Stimulated activated CD8-positive, alpha-beta memory T cell treated with anti-CD3 and anti-CD28 coated beads, Interleukin-15, amount 100 ng/mL, for 48 hours (primary cell): ENCODE measurements at regions not wholly inside any gene's neighbourhood (a gene's known extent, or its start where the extent isn't known, plus 50 kb on each side); places are given as distances from the start of the nearest gene placed in this dataset.
"Not testable (repeated sequence)": the region's sequence is repeated elsewhere in the genome, so short reads cannot be mapped to it uniquely, and the experiment has no call there.

Source experiments
- DNase-seq, 2 donors: peaks; one replicate each; pipeline ENCODE4 v3.0.0-alpha.2; 2020; ENCODE audit warnings: low read depth in 2 of 2

GRCh38 chr5:87752362-87752761 lies 339.6 kb upstream of the CCNH start:
- no peak for DNase-seq

GRCh38 chr5:87751824-87752223 lies 339.1 kb upstream of the CCNH start:
- no peak for DNase-seq

- DNase-seq = no peak
These were observed 334.2 kb upstream of the CCNH start for GRCh38 chr5:87746891-87747377.

GRCh38 chr5:87746341-87746740 lies 333.6 kb upstream of the CCNH start:
- no peak for DNase-seq

- DNase-seq = no peak
These were observed 329.2 kb upstream of the CCNH start for GRCh38 chr5:87741881-87742280.

GRCh38 chr5:87735923-87736322 lies 323.2 kb upstream of the CCNH start:
- no peak for DNase-seq

- no peak for DNase-seq
These were observed 321.2 kb upstream of the CCNH start for GRCh38 chr5:87733897-87734296.

GRCh38 chr5:87732875-87733768 lies 320.4 kb upstream of the CCNH start:
- no peak for DNase-seq

- no peak for DNase-seq
These were observed 317.1 kb upstream of the CCNH start for GRCh38 chr5:87729781-87730180.

GRCh38 chr5:87722286-87722685 lies 309.6 kb upstream of the CCNH start:
- no peak for DNase-seq

GRCh38 chr5:87718224-87718925 lies 305.6 kb upstream of the CCNH start:
- not testable (repeated sequence) for DNase-seq

GRCh38 chr5:87717761-87718160 lies 305.0 kb upstream of the CCNH start:
- DNase-seq = no peak

GRCh38 chr5:87705876-87706275 lies 293.1 kb upstream of the CCNH start:
- no peak for DNase-seq

GRCh38 chr5:87686975-87687374 lies 274.2 kb upstream of the CCNH start:
- DNase-seq = no peak

GRCh38 chr5:87686018-87686417 lies 273.3 kb upstream of the CCNH start:
- no peak for DNase-seq

- no peak for DNase-seq
These were observed 261.5 kb upstream of the CCNH start for GRCh38 chr5:87674235-87674634.

- DNase-seq = no peak
These were observed 258.4 kb upstream of the CCNH start for GRCh38 chr5:87671146-87671545.

GRCh38 chr5:87665166-87665565 lies 252.4 kb upstream of the CCNH start:
- DNase-seq = no peak

GRCh38 chr5:87661784-87662566 lies 249.2 kb upstream of the CCNH start:
- no peak for DNase-seq

GRCh38 chr5:87653242-87653641 lies 240.5 kb upstream of the CCNH start:
- DNase-seq = no peak

- no peak for DNase-seq
These were observed 237.6 kb upstream of the CCNH start for GRCh38 chr5:87650284-87650683.

GRCh38 chr5:87649455-87649854 lies 236.7 kb upstream of the CCNH start:
- DNase-seq = no peak
